CD4-positive, alpha-beta T cell treated with Interleukin-10 for 1 hour (primary cell): ENCODE measurements at regions not wholly inside any gene's neighbourhood (a gene's known extent, or its start where the extent isn't known, plus 50 kb on each side); places are given as distances from the start of the nearest gene placed in this dataset.
"Not testable (repeated sequence)": the region's sequence is repeated elsewhere in the genome, so short reads cannot be mapped to it uniquely, and the experiment has no call there.

Experiments used
- DNase-seq: peaks from one replicate; pipeline ENCODE4 v3.0.0-alpha.2; 2020

GRCh38 chr20:53855733-53856132 lies 214.7 kb downstream of the BCAS1 start:
- DNase-seq = no peak

GRCh38 chr20:53854609-53854926 lies 215.8 kb downstream of the BCAS1 start:
- not testable (repeated sequence) for DNase-seq

DNA sequence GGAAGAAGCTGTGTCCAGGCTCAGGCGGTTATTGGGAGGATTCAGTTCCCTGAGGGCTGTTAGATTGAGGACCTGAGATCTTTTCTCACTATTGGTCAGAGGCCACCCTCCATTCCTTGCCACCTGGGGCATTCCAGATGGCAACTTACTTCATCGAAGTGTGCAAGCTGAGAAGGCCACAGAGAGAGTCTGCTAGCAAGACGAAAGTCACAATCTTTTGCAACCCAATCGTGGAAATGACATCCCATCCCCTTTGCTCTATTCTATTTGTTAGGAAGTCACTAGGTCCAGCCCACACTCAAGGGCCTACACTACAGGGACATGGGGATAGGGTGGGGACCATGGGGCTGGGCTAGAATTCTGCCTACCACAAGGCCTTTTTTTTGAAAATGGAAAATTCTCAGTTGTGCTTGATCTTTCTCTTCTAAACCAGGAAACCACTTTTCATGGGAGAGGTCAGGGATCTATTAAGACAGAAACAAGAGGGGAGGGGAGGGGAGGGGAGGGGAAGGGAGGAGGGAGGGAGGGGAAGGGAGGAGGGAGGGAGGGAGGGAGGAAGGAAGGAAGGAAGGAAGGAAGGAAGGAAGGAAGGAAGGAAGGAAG lies 217.2 kb downstream of the BCAS1 start:
- DNase-seq = no peak

GRCh38 chr20:53852691-53853090 lies 217.7 kb downstream of the BCAS1 start:
- DNase-seq = no peak

GRCh38 chr20:53852014-53852413 lies 218.4 kb downstream of the BCAS1 start:
- no peak for DNase-seq

GRCh38 chr20:53850319-53850718 lies 220.1 kb downstream of the BCAS1 start:
- DNase-seq = no peak

GRCh38 chr20:53849471-53850059 lies 220.8 kb downstream of the BCAS1 start:
- no peak for DNase-seq

DNA sequence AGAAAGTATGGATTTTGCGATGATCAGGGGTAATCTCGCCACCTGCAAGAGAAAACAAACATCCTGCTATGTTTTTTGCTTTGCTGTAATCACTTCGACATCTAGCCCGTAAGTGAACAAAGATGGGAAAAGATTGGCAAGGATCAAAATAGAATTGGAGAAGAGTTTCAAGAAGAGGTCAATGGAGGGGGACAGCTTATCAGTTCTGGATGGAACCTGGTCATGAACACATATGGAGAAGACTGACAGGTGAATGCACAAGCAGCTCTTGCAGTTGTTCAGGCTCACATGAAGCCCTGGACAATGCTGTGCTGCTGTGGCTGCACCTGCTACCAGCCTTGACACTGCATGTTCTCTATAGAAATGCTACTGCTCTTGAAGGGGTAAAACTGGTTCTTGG lies 222.1 kb downstream of the BCAS1 start:
- DNase-seq = no peak

GRCh38 chr20:53847837-53848170 lies 222.6 kb downstream of the BCAS1 start:
- DNase-seq = no peak

- DNase-seq = peak; percentile 42
These were observed 223.1 kb downstream of the BCAS1 start for GRCh38 chr20:53847139-53847836.

GRCh38 chr20:53846640-53847039 lies 223.8 kb downstream of the BCAS1 start:
- DNase-seq = no peak

- DNase-seq = no peak
These were observed 224.4 kb downstream of the BCAS1 start for GRCh38 chr20:53845980-53846379.

- DNase-seq = no peak
These were observed 226.1 kb downstream of the BCAS1 start for GRCh38 chr20:53844259-53844658.

DNA sequence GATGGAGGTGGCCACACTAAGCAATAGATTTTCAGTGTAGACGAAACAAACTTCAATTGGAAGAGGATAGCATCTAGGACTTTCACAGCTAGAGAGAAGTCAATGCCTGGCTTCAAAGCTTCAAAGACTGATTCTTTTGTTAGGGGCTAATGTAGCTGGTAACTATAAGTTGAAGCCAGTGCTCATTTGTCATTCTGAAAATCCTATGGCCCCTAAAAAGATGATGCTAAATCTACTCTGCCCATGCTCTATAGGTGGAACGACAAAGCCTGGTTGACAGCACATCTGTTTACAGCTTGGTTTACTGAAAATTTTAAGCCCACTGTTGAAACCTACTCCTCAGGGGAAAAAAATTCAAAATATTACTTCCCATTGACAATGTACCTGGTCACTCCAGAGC lies 226.7 kb downstream of the BCAS1 start:
- no peak for DNase-seq

DNA sequence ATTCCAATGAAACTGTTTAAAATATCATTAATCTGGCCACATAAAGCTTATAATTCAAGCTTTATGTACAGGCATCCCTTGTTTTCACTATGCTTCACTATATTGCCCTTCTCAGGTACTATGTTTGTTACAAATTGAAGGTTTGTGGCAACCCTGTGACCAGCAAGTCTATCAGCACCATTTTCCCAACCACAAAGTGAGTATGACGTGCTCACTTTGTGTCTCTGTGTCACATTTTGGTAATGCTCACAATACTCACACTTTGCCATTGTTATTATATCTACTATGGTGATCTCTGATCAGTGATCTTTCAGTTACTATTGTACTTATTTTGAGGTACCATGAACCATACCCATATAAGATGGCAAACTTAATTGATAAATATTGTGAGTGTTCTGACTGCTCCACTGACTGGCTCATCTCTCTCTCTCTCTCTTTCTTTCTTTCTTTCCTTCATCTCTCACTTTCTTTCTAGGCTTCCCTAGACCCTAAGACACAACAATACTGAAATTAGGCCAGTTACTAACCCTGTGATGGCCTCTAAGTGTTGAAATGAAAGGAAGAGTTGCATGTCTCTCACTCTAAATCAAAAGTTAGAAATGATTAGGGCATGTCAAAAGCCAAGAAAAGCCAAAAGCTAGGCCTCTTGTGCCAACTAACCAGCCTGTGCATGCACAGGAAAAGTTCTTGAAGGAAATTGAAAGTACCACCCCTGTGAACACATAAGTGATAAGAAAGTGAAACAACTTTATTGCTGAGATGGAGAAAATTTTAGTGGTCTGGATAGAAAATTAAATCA lies 227.9 kb downstream of the BCAS1 start:
- DNase-seq = peak; percentile 55

- no peak for DNase-seq
These were observed 228.7 kb downstream of the BCAS1 start for GRCh38 chr20:53841741-53842140.

- DNase-seq = no peak
These were observed 229.9 kb downstream of the BCAS1 start for GRCh38 chr20:53840532-53840931.

DNA sequence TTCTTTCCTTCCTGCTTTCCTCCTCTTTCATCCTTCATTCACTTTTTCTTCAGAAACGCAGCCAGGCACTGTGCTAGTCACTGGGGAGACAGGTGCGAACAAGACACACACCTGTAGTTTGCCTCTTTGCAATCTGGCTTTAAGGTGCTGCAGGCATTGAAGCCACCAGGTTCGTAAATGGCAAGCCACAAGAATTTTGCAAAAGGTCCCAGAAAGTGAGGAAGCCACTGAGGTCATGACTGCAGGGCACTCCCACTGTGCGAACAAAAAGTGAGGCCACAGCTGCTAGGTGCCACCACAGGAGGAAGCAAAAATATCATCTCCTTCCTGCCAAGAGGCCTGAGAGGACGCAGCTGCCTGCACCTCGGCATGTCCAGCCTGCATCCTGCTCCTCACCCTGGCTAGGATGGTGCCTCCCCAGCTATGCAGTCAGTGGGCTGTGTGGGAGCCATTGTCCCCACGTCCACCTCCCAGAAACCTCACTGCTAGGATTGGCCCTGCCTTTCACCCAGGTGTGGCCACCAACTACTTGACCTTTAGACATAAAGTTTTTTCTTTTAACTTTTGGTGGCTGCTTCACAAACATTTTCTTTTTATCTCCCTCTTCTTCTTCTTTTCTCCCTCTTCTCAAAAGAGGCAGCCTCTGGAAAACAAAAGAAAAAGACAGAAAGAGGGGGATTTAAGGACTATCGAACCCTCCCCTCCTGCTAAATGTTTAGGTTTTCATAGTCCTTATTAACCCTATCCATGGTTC lies 230.8 kb downstream of the BCAS1 start:
- DNase-seq = peak; percentile 73

DNA sequence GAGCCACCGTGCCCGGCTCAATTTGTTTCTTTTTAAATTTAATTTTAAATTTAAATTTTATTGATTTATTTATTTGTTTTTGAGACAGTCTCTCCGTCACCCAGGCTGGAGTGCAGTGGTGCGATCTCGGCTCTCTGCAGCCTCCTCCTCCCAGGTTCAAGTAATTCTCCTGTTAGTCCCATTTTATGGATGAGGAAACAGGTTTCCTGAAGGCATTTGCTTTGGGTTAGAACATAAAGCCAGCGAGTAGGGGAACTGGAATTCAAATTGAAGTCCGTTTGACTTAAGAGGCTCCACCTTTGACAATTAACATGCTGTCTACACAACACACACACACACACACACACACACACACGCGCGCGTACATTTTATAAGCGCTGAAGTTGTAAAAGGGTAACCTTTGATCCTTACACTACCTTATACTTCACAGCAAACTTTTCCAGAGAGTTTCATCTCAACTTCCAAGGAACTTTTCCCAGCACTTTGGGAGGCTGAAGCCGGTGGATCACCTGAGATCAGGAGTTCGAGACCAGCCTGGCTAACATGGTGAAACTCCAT lies 232.0 kb downstream of the BCAS1 start:
- DNase-seq = no peak

GRCh38 chr20:53837126-53837826 lies 233.1 kb downstream of the BCAS1 start:
- DNase-seq = no peak

DNA sequence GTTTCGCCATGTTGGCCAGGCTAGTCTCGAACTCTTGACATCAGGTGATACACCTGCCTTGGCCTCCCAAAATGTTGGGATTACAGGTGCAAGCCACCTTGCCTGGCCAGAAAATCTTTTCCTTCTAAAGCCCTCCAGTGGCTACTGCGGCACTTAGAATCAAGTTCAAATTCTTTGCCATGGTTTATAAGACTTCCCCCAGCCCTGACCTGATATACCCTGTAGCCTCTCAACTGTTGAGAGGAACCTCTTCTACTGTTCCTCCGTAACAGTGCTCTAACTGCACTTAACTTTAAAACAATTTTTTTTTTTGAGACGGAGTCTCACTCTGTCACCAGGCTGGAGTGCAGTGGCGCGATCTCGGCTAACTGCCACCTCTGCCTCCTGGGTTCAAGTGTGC lies 235.6 kb downstream of the BCAS1 start:
- no peak for DNase-seq

DNA sequence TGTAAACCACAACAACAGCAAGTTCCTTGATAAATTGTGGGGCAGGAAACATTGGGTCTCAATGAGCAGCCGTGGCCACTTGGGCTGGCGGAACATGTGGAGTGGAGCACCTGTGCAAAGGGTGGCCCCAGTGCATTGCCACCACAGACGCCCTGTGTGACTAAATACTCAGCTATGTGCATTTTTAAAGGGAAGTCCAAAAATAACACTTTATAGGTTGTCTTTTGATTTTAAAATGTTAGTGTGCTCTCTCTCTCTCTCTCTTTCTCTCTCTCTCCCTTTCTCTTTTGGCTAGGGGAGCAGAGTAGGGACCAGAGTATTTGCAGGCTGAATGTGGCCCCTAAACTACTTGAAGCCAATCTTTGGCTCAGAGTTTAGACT lies 236.3 kb downstream of the BCAS1 start:
- DNase-seq = no peak
